Panc1 (cell line): ENCODE measurements at regions not wholly inside any gene's neighbourhood (a gene's known extent, or its start where the extent isn't known, plus 50 kb on each side); places are given as distances from the start of the nearest gene placed in this dataset.

Source experiments
- ATAC-seq: fragments of 200-7000 bp; cut with Tn5 transposase; 2 replicates; pipeline ENCODE4 v1.9.1; 2020; ENCODE audit warnings: mild to moderate bottlenecking, moderate library complexity
- BruUV-seq: library from RNA; stranded (reverse); fragments of 400-500 nt; replicated peaks from 2 replicates; lab custom pipeline; 2021; lab: Mats Ljungman, UMichigan
- CTCF ChIA-PET: fragments of 300-600 bp; sonication (Branson Sonifier 250); formaldehyde crosslinking; loops from one replicate; lab custom pipeline; 2022; ENCODE audit warnings: antibody characterized with exemption; lab: Charles Lee
- POLR2A ChIA-PET: fragments of 300-600 bp; sonication (Branson Sonifier 250); formaldehyde crosslinking; loops from one replicate; lab custom pipeline; 2022; ENCODE audit warnings: antibody characterized with exemption; lab: Charles Lee
- DNase-seq: peaks from one replicate; pipeline ENCODE4 v3.0.0-alpha.2; 2010; ENCODE audit warnings: low read depth, low spot score
- H3K27ac ChIP-seq: 2 replicates; pipeline ENCODE4 v1.5.1; 2011; ENCODE audit warnings: mild to moderate bottlenecking, low read length, inconsistent platforms
- H3K27me3 ChIP-seq: fragments of 200-500 bp; sonication (Bioruptor generic); 2 replicates; pipeline ENCODE4 v1.6.0; 2014; ENCODE audit warnings: low read length, inconsistent platforms; ENCODE audit not compliant: control insufficient read depth, insufficient read depth
- H3K36me3 ChIP-seq: fragments of 200-500 bp; sonication (Bioruptor generic); 2 replicates; pipeline ENCODE4 v1.5.1; 2014; ENCODE audit warnings: inconsistent platforms, mild to moderate bottlenecking, low read length, moderate library complexity; ENCODE audit not compliant: control insufficient read depth, insufficient read depth
- H3K4me1 ChIP-seq: 2 replicates; pipeline ENCODE4 v1.5.1; 2011; ENCODE audit warnings: inconsistent platforms, mild to moderate bottlenecking, low read length, moderate library complexity; ENCODE audit not compliant: control insufficient read depth, insufficient read depth
- H3K4me3 ChIP-seq, 2 experiments: 2 replicates each; pipeline ENCODE4 v1.5.1; 2011 to 2012; ENCODE audit warnings: low read depth in 2 of 2, low read length in 2 of 2, mild to moderate bottlenecking in 2 of 2, inconsistent platforms in 1 of 2, moderate library complexity in 1 of 2
- H3K9me3 ChIP-seq: fragments of 200-500 bp; sonication (Bioruptor generic); 2 replicates; pipeline ENCODE4 v1.5.1; 2014; ENCODE audit warnings: low read depth, mild to moderate bottlenecking, inconsistent platforms, low read length, moderate library complexity; ENCODE audit not compliant: control insufficient read depth, insufficient read depth
- POLR2AphosphoS5 ChIP-seq: IDR thresholded peaks from 2 replicates; pipeline ENCODE4 v1.6.1; 2012; ENCODE audit warnings: mild to moderate bottlenecking, low read depth, low read length, moderate library complexity
- SIN3A ChIP-seq: IDR thresholded peaks from 2 replicates; pipeline ENCODE4 v1.6.1; 2012; ENCODE audit warnings: low read depth, mild to moderate bottlenecking, low read length, moderate library complexity, borderline replicate concordance; ENCODE audit not compliant: insufficient read depth
- TCF7L2 ChIP-seq: IDR thresholded peaks from 2 replicates; pipeline ENCODE4 v1.6.1; 2011; ENCODE audit warnings: mild to moderate bottlenecking, low read depth, low read length, inconsistent platforms
- in situ Hi-C: cut with HindIII; loops from 2 replicates; pipeline ENCODE4 v1.10.0; 2016; ENCODE audit warnings: low sequenced_read_pairs, low pct_unique_long_range_greater_than_20kb
- intact Hi-C: fragments of 100-400 bp; cut with micrococcal nuclease; formaldehyde crosslinking; loops from one replicate; pipeline ENCODE4 v1.10.0; 2022; ENCODE audit not compliant: unreplicated experiment
- TF ChIP-seq, protein P1 (sequence below): fragments of 450-650 bp; IDR thresholded peaks from 2 replicates; pipeline ENCODE4 v1.5.1; 2017; ENCODE audit warnings: mild to moderate bottlenecking
- TF ChIP-seq, protein P2 (sequence below), 2 experiments: IDR thresholded peaks; 2 replicates each; pipeline ENCODE4 v1.6.1; 2011 to 2012; ENCODE audit warnings: low read depth in 2 of 2, control low read depth in 1 of 2, low read length in 1 of 2, mild to moderate bottlenecking in 1 of 2, moderate library complexity in 1 of 2; ENCODE audit not compliant: insufficient read depth in 1 of 2

DNA sequence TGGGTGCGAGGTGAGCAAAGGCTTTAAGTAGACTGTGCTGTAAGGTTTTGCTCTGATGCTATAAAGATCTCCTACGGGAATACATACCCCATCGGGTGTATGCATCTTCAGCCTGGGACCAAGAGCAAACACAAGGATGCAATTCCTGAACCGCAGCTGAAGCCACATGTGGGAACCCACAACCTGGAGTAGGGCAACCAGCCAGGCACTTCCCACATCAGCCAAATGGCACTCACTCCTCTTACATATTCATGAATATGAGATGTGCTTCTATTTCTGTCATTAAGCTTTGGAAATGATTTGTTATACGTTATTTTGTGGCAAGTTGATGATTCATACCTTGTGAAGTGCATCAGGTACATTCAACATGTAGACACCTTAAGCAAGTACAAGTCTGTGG, 619.2 kb downstream of the C6orf118 start:
- Histone ChIP-seq H3K27ac (no peak overlapping the region), H3K9me3 (no peaks in the 10 kb centered on the region), H3K4me1 (no peaks in the 10 kb centered on the region), H3K4me3 (no peak overlapping the region), H3K27me3 (no peaks in the 10 kb centered on the region), H3K36me3 (no peaks in the 10 kb centered on the region)
- ChIA-PET POLR2A (no interaction called here), CTCF (no interaction called here)
- no peak for DNase-seq
- in situ Hi-C loops (no loop called here), intact Hi-C loops (no loop called here)
- no peak for TF ChIP-seq TCF7L2
- TF ChIP-seq, protein P1, sequence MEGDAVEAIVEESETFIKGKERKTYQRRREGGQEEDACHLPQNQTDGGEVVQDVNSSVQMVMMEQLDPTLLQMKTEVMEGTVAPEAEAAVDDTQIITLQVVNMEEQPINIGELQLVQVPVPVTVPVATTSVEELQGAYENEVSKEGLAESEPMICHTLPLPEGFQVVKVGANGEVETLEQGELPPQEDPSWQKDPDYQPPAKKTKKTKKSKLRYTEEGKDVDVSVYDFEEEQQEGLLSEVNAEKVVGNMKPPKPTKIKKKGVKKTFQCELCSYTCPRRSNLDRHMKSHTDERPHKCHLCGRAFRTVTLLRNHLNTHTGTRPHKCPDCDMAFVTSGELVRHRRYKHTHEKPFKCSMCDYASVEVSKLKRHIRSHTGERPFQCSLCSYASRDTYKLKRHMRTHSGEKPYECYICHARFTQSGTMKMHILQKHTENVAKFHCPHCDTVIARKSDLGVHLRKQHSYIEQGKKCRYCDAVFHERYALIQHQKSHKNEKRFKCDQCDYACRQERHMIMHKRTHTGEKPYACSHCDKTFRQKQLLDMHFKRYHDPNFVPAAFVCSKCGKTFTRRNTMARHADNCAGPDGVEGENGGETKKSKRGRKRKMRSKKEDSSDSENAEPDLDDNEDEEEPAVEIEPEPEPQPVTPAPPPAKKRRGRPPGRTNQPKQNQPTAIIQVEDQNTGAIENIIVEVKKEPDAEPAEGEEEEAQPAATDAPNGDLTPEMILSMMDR, result no peak
- TF ChIP-seq POLR2AphosphoS5, result no peak
- TF ChIP-seq, protein P2, sequence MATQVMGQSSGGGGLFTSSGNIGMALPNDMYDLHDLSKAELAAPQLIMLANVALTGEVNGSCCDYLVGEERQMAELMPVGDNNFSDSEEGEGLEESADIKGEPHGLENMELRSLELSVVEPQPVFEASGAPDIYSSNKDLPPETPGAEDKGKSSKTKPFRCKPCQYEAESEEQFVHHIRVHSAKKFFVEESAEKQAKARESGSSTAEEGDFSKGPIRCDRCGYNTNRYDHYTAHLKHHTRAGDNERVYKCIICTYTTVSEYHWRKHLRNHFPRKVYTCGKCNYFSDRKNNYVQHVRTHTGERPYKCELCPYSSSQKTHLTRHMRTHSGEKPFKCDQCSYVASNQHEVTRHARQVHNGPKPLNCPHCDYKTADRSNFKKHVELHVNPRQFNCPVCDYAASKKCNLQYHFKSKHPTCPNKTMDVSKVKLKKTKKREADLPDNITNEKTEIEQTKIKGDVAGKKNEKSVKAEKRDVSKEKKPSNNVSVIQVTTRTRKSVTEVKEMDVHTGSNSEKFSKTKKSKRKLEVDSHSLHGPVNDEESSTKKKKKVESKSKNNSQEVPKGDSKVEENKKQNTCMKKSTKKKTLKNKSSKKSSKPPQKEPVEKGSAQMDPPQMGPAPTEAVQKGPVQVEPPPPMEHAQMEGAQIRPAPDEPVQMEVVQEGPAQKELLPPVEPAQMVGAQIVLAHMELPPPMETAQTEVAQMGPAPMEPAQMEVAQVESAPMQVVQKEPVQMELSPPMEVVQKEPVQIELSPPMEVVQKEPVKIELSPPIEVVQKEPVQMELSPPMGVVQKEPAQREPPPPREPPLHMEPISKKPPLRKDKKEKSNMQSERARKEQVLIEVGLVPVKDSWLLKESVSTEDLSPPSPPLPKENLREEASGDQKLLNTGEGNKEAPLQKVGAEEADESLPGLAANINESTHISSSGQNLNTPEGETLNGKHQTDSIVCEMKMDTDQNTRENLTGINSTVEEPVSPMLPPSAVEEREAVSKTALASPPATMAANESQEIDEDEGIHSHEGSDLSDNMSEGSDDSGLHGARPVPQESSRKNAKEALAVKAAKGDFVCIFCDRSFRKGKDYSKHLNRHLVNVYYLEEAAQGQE (IDR thresholded peaks at IDR 0.05; ENCODE audit: insufficient read depth in 1 of 2, low read depth in 2 of 2, low read length in 1 of 2), result no peak
- TF ChIP-seq SIN3A, result no peak
- no peak for ATAC-seq
- no TSS peak for BruUV-seq

DNA sequence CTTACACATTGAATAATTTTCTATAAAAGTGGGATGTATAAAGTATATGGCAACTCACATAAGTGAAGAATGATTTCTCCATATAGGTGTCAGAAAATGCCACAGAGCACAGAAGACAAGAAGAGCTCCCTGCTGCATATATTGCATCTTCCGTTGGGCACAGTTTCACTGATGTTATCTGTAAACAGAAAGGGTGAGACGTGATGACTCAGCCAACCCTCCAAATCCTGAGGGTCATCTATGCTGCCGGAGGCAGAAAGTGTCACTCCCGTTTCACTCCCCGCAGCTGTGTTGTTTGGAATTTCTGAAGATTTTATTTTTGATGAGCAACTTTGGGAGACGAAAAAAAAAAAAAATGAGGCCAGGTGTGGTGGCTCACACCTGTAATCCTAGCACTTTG, 644.1 kb downstream of the C6orf118 start:
- Histone ChIP-seq H3K4me1 (no peaks in the 10 kb centered on the region), H3K9me3 (no peaks in the 10 kb centered on the region), H3K27ac (no peak overlapping the region), H3K4me3 (no peak overlapping the region), H3K36me3 (no peaks in the 10 kb centered on the region), H3K27me3 (no peaks in the 10 kb centered on the region)
- TF ChIP-seq TCF7L2, result no peak
- no peak for TF ChIP-seq SIN3A
- TF ChIP-seq POLR2AphosphoS5, result no peak
- TF ChIP-seq, protein P1, result no peak
- TF ChIP-seq, protein P2 (IDR thresholded peaks at IDR 0.05; ENCODE audit: insufficient read depth in 1 of 2, low read depth in 2 of 2, low read length in 1 of 2), result no peak
- CTCF ChIA-PET, result interaction anchor here (0.9 kb wide), 1 partner anchor 17 kb away, joined by 3 read pairs; no protein-coding TSS in a partner anchor
- in situ Hi-C loops (no loop called here), intact Hi-C loops (no loop called here)
- BruUV-seq, result no TSS peak
- POLR2A ChIA-PET, result no interaction called here
- DNase-seq, result no peak
- ATAC-seq, result no peak
